ENCODE measurements at regions not wholly inside any gene's neighbourhood (a gene's known extent, or its start where the extent isn't known, plus 50 kb on each side); places are given as distances from the start of the nearest gene placed in this dataset.

GRCh38 chr4:126341927-126342326 is 1027.2 kb downstream of the FAT4 start:
- TF ChIP-seq CTCF (IDR thresholded peaks at IDR 0.05) (no peak), POLR2AphosphoS5 (IDR thresholded peaks at IDR 0.05; ENCODE audit: insufficient read depth in 1 of 2, low read depth in 1 of 2) (no peak), POLR2A (IDR thresholded peaks at IDR 0.05) (no peak)
